ENCODE measurements at regions not wholly inside any gene's neighbourhood (a gene's known extent, or its start where the extent isn't known, plus 50 kb on each side); places are given as distances from the start of the nearest gene placed in this dataset.

- Mint-ChIP-seq H3K27ac (no peak overlapping the region), H3K9me3 (no peaks in the 10 kb centered on the region), H3K27me3 (peaks cover 39% of the 10 kb centered on the region), H3K36me3 (ENCODE audit: low read depth) (no peaks in the 10 kb centered on the region), H3K4me3 (no peak overlapping the region), H3K4me1 (ENCODE audit: low read depth) (no peaks in the 10 kb centered on the region)
- ChIA-PET CTCF (no interaction called here), POLR2A (no interaction called here)
- H3K27ac ChIP-seq (ENCODE audit: low read depth in 1 of 2, low read length in 2 of 2) = no peak overlapping the region
- H3K4me3 ChIP-seq (ENCODE audit: low read length) = no peak overlapping the region
- intact Hi-C loops (cut with DNase I, micrococcal nuclease) = no loop called here
- ATAC-seq (ENCODE audit: poor library complexity) (no peak), DNase-seq (no peak)
- TF ChIP-seq, protein P1, sequence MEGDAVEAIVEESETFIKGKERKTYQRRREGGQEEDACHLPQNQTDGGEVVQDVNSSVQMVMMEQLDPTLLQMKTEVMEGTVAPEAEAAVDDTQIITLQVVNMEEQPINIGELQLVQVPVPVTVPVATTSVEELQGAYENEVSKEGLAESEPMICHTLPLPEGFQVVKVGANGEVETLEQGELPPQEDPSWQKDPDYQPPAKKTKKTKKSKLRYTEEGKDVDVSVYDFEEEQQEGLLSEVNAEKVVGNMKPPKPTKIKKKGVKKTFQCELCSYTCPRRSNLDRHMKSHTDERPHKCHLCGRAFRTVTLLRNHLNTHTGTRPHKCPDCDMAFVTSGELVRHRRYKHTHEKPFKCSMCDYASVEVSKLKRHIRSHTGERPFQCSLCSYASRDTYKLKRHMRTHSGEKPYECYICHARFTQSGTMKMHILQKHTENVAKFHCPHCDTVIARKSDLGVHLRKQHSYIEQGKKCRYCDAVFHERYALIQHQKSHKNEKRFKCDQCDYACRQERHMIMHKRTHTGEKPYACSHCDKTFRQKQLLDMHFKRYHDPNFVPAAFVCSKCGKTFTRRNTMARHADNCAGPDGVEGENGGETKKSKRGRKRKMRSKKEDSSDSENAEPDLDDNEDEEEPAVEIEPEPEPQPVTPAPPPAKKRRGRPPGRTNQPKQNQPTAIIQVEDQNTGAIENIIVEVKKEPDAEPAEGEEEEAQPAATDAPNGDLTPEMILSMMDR (IDR thresholded peaks at IDR 0.05) = no peak
- H3K36me3 ChIP-seq (ENCODE audit: insufficient read depth, low read length) = no peaks in the 10 kb centered on the region
- no peaks in the 10 kb centered on the region for H3K9me3 ChIP-seq (ENCODE audit: control insufficient read depth in 1 of 2, insufficient read depth in 1 of 2, low read length in 2 of 2)
- peaks cover 0 to 11% of the 10 kb centered on the region in 2 experiments for H3K27me3 ChIP-seq (ENCODE audit: control insufficient read depth in 1 of 2, insufficient read depth in 2 of 2, low read length in 2 of 2)
- H3K4me1 ChIP-seq (ENCODE audit: insufficient read depth, low read length) = no peaks in the 10 kb centered on the region
Measured at GRCh38 chr1:36539526-36539925, 56.8 kb upstream of the CSF3R start.

DNA sequence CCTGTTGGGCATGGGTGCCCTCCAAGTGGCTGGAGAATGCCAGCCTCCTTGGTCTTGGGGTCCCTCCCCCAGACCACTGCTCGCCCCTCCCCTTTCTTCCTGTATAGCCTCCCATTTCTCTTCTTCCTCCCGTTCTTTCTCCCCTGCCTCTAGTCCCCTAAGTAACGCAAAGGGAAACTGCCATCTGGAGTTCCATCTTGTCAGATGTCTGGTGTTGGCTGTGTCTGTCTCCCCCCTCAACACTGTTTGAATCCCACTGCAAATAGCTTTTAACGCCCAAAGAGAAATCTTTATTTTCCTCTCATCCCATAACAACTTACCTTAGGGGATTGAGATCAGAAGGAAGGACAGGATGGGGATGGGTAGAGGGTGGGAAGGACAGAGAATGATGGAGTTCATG lies 55.3 kb upstream of the CSF3R start:
- POLR2A ChIA-PET = no interaction called here
- ATAC-seq (ENCODE audit: poor library complexity) = no peak
- no peak for DNase-seq
- Histone ChIP-seq H3K27me3 (ENCODE audit: control insufficient read depth in 1 of 2, insufficient read depth in 2 of 2, low read length in 2 of 2) (peaks cover 2 to 11% of the 10 kb centered on the region in 2 experiments), H3K9me3 (ENCODE audit: control insufficient read depth in 1 of 2, insufficient read depth in 1 of 2, low read length in 2 of 2) (no peaks in the 10 kb centered on the region), H3K4me3 (ENCODE audit: low read length) (no peak overlapping the region), H3K4me1 (ENCODE audit: insufficient read depth, low read length) (no peaks in the 10 kb centered on the region), H3K36me3 (ENCODE audit: insufficient read depth, low read length) (no peaks in the 10 kb centered on the region), H3K27ac (ENCODE audit: low read depth in 1 of 2, low read length in 2 of 2) (no peak overlapping the region)
- no peaks in the 10 kb centered on the region for H3K4me1 Mint-ChIP-seq (ENCODE audit: low read depth)
- H3K36me3 Mint-ChIP-seq (ENCODE audit: low read depth) = no peaks in the 10 kb centered on the region
- H3K27ac Mint-ChIP-seq = no peak overlapping the region
- H3K4me3 Mint-ChIP-seq = no peak overlapping the region
- TF ChIP-seq, protein P1 (IDR thresholded peaks at IDR 0.05) = no peak
- intact Hi-C loops (cut with DNase I, micrococcal nuclease) = no loop called here
- H3K9me3 Mint-ChIP-seq = no peaks in the 10 kb centered on the region
- CTCF ChIA-PET = no interaction called here
- H3K27me3 Mint-ChIP-seq = peaks cover 44% of the 10 kb centered on the region

GRCh38 chr1:36537190-36537768 lies 54.6 kb upstream of the CSF3R start:
- no peaks in the 10 kb centered on the region for H3K9me3 Mint-ChIP-seq
- H3K27me3 ChIP-seq (ENCODE audit: control insufficient read depth in 1 of 2, insufficient read depth in 2 of 2, low read length in 2 of 2) = peaks cover 4 to 6% of the 10 kb centered on the region in 2 experiments
- no peak for ATAC-seq (ENCODE audit: poor library complexity)
- CTCF ChIA-PET = no interaction called here
- POLR2A ChIA-PET = no interaction called here
- no peaks in the 10 kb centered on the region for H3K4me1 Mint-ChIP-seq (ENCODE audit: low read depth)
- intact Hi-C loops (cut with DNase I, micrococcal nuclease) = no loop called here
- H3K36me3 ChIP-seq (ENCODE audit: insufficient read depth, low read length) = no peaks in the 10 kb centered on the region
- H3K4me3 ChIP-seq (ENCODE audit: low read length) = no peak overlapping the region
- no peak overlapping the region for H3K27ac Mint-ChIP-seq
- H3K27me3 Mint-ChIP-seq = peaks cover 41% of the 10 kb centered on the region
- H3K9me3 ChIP-seq (ENCODE audit: control insufficient read depth in 1 of 2, insufficient read depth in 1 of 2, low read length in 2 of 2) = no peaks in the 10 kb centered on the region
- no peak overlapping the region for H3K4me3 Mint-ChIP-seq
- no peaks in the 10 kb centered on the region for H3K4me1 ChIP-seq (ENCODE audit: insufficient read depth, low read length)
- TF ChIP-seq, protein P1 (IDR thresholded peaks at IDR 0.05) = no peak
- H3K27ac ChIP-seq (ENCODE audit: low read depth in 1 of 2, low read length in 2 of 2) = no peak overlapping the region
- H3K36me3 Mint-ChIP-seq (ENCODE audit: low read depth) = no peaks in the 10 kb centered on the region
- no peak for DNase-seq

All from CD4-positive, alpha-beta T cell (primary cell).